LNCAP (cell line): ENCODE measurements at regions not wholly inside any gene's neighbourhood (a gene's known extent, or its start where the extent isn't known, plus 50 kb on each side); places are given as distances from the start of the nearest gene placed in this dataset.

Source experiments
- TF ChIP-seq, protein P1 (sequence below): fragments of 450-650 bp; IDR thresholded peaks from 2 replicates; pipeline ENCODE4 v1.5.1; 2017; ENCODE audit warnings: mild to moderate bottlenecking

DNA sequence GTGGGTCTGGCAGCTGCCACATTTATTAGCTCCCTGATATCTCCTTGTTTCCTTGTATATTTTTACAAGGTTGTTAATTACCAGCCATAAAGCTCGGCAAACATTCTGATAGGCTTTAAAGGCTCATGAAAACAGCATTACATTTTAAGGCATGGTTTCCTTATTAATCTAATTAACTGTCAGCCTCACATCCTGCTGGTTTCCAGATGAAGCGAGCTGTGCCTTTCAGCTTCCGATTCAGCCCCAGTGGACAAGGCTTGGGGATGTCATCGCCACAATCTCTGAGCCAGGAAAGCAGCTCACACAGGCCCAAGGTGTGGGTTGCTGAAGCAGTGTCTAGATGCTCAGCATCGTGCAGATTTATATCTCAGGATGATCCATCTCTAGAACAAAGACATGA, 66.0 kb upstream of the RALY start:
- TF ChIP-seq, protein P1, sequence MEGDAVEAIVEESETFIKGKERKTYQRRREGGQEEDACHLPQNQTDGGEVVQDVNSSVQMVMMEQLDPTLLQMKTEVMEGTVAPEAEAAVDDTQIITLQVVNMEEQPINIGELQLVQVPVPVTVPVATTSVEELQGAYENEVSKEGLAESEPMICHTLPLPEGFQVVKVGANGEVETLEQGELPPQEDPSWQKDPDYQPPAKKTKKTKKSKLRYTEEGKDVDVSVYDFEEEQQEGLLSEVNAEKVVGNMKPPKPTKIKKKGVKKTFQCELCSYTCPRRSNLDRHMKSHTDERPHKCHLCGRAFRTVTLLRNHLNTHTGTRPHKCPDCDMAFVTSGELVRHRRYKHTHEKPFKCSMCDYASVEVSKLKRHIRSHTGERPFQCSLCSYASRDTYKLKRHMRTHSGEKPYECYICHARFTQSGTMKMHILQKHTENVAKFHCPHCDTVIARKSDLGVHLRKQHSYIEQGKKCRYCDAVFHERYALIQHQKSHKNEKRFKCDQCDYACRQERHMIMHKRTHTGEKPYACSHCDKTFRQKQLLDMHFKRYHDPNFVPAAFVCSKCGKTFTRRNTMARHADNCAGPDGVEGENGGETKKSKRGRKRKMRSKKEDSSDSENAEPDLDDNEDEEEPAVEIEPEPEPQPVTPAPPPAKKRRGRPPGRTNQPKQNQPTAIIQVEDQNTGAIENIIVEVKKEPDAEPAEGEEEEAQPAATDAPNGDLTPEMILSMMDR, result no peak

DNA sequence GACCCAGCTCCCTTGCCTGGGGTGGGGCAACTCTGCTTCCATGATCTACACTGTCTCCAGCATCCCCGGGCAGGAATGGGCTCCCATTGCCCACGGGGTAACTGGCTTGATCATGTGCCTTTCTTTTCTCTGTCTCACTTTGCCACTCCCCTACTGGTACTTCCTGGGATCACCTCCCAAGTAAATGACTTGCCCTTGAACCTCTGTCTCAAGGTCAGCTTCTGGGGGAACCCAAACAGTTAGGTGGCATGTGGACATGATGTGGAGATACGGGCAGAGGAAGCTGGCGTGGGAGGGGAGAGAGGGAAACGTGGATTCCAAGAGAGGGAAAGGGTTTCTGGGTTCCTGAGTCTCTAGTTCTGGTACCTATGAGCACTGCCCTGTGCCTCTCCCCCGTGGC, 63.8 kb upstream of the RALY start:
- TF ChIP-seq, protein P1, result no peak

DNA sequence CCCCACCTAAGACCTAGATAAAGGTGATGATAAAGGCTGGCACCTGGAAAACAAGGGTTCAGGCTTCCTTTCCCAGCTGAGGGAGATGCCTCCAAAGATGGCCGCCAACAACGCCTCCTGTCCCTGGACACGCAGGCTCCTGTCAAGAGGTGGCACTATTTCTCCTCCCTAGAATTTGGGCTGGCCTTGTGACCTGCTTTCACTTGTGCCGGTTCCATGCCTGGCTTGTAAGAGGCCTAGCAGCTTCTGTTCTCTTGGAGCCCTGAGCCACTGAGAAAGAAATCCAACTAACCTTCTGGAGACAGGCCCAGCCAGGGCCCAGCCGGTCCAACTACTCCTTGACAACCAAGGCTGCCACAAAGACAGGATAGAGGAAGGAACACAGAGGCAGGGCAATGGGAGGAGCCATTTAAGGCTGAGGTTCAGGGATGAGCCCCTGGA, 60.2 kb upstream of the RALY start:
- TF ChIP-seq, protein P1, result peak; percentile 49; the same call in 1 of the 2 replicates

DNA sequence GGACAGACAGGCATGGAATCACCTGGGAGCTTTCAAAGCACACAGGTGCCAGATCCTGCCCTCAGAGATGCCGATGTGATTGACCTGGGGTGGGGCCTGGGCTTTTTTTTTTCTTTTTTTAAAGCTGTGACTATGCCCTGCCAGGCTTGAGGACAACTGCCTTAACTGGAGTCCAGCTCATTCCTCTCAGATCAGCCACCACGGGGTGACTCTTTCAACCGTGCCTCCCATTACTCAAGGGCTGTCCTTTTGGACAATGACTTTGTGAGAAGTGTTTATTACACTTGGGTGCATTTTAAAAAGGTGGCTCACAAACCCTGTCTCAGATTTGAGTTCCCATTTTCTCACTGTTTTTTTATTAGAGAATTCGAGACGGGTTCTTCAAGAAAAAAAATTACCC, 57.1 kb upstream of the RALY start:
- TF ChIP-seq, protein P1, result no peak

DNA sequence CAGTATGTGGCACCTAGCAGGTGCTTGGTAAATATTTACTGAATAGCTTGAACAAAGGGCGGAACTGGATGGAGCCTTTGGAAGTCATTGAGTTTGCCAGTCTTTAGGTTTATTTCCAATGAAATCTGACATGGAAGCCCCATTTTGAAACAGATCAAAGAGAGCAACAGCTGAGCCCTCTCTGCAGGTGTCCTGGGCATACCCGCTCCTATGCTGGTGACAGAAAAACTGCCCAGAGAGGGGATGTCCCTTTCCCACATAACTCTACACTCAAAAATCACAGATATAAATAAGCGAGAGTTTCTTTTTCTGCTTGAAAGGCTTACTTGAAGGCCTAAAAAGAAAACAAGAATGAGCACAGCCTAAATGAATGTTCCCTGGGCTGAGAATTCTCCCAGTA, 53.0 kb upstream of the RALY start:
- TF ChIP-seq, protein P1, result no peak
